HG03097 (cell line): ENCODE measurements at regions not wholly inside any gene's neighbourhood (a gene's known extent, or its start where the extent isn't known, plus 50 kb on each side); places are given as distances from the start of the nearest gene placed in this dataset.

ENCODE experiments used
- ATAC-seq: cut with Tn5 transposase; IDR thresholded peaks from one replicate; pipeline ENCODE4 v1.9.1; 2021; ENCODE audit not compliant: unreplicated experiment, low FRiP score

DNA sequence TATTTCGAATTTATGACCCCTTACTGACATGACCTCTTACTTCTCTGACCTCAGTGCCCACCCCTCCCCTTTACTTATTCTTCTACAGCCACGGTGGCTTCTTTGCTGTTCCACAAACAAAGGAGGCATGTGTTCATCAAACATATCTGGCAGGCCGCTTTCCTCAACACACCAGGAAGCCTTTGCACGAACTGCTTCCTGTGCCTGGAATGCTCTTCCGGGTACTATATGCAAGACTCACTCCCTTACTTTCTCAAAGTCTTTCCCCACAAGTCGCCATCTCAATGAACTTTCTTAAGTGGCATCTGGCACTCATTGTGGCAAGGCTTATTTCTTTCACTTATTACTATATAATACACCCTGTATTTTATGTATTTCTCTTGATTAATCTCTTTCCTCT lies 351.5 kb upstream of the DDX53 start:
- ATAC-seq: no peak

DNA sequence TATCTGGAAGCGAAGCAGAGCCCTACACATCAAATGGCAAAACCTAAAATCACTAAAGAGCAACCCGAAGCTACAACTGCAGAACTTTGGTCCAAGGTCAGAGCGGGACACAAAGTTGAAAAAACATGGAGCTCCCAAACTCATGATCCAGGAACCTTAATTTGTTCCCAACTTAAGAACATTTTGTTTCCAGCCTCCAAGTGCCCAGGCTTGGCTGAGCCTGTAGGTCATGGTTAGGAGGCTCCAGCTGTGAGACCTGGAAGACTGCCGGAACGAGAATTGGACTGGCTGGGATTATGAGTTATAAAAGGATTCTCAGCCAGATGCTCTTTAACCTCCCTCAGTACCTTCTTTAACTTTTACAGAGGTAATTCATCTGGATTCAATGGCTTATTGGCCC lies 349.1 kb upstream of the DDX53 start:
- no peak for ATAC-seq

DNA sequence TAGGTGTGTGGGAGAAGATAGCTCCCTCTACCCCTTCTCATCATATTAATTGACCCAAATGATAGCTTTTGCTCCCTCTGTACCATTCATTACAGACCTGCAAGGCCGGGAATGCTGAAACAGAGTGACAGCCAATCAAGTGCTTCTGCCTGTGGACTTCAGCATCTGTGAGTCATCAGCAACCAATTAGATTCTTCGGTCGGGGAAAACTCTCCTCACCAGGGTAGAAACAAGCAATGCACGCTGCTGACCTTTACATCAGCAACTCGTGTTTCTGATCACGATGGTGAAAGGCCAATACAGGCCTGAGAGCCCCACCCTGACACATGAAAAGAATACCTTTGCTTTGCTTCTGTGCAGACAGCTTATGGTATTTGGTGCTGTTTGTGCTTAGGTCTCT lies 347.2 kb upstream of the DDX53 start:
- ATAC-seq: no peak

DNA sequence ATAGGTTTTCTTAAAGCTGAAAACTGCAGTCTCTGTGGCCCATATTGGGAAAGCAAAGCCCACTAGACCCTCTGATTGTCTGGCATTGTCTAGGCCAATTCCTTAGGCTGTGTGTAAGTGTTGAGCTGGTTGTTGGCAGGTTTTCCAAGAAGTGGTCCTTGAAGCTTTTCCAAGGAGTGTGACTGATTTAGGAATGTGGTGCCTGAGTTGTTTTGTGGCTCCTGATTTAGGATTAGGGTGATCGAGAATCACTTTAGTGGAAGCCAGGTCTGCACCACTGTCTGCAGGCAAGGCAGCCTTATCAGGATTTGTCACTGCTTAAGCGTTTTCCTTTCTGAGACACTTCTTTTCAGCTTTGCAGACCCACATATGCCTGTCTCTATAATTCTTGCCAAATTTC lies 339.0 kb upstream of the DDX53 start:
- no peak for ATAC-seq

DNA sequence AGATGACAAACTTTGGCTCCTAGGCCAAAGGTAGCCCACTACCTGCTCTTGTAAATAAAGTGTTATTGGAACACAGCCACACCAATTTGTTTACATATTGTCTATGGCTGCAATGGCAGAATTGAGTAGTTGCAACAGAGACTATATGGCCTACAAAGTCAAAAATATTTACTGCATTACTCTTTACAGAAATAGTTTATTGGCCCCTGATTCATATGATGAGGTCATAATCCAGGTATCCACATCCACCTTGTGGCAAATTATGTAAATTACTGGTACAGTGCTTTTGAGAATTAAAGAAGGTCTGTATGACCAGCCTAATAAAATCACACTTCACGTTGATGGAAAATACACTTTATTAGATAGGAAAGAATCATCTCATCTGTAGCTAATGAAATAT lies 337.0 kb upstream of the DDX53 start:
- ATAC-seq: no peak

DNA sequence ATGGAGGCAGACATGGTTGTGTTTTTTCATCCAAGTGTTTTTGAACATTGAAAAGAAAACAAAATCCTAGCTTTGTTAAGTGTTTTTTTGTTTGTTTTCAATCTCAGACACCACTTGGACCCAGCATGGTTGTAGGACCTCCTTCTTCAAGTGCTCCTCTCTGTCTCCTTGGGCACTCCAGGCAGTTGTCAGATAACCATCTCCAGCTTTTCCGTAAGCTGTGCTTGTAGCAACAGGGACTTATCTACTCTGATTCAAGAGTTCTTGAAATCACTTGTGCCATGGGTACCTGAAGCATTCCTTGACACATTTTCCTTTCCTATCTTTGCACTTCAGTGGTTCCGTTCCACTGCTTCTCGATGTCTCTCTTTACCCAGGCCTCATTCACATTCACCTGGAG lies 334.9 kb upstream of the DDX53 start:
- ATAC-seq: no peak

DNA sequence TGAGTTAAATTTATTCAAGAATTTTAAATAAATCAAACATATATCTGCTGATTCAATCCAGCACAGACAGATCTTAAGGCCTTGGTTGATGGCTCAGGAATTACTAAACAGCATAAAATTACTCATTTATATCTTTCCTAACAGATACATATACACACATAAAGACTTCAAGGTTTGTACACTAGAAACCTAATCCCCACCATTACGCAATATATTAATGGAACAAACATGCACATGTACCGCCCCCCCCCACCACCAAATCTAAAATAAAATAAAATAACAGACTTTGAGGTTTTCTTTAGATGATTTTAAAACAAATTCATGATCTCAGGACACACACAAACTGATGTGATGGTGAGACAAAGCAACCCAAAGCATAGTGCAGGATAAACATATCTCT lies 333.9 kb upstream of the DDX53 start:
- ATAC-seq: no peak

DNA sequence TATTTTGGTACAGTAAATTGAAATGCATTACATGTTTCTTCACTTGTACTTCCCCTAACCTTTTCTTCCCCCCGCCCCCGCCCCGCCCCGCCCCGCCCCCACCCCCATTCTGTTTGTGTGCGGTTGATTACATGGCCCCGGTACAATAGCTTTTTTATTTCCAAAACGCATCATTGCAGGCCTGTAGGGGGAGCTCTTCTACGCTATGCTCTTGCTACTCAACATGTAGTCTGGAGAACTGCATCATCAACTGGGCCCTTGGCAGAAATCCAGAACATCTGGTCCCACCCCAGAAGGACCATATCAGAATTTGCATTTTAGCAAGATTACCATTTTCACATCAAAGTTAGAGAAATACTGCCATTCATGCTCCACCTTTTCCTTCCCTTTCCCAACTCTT lies 333.3 kb upstream of the DDX53 start:
- ATAC-seq: no peak

DNA sequence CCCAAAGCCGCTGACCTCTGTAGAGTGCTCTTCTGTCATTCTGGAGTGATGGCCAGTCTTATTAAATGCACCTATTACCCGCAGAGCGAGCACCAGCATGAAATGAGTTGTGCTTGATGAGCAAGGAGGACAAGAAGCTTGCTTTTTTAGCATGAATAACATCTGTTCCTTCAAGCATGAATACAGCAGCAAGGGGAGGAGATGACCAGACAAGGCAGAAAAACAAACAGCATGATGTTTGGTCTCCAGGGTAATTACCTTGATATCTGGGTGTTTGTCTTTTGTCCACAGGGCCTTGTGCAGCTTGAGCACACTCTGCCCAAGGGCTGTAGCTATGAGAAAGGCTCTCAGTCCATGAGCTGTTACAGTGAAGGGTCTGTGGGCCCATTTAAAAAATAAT lies 324.8 kb upstream of the DDX53 start:
- no peak for ATAC-seq

DNA sequence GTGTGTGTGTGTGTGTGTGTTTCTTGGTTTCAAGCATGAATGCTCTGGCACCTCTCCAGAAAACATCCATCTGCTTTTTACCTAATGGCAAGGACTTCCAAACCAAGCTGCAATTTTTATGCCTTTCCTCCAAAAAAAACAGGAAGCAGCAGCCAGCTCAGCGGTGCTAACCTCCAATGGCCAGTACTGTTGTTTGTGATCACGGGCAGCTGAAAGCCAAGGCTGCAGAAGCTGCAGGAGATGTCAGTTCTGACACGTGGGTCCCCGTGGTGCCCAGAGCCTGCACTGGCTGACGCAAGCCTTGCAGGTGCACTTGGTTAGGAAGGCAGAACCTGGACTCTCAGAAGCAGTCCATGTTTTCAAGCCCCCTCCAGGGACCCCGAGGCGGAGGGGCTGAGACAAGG lies 313.6 kb upstream of the DDX53 start:
- no peak for ATAC-seq

DNA sequence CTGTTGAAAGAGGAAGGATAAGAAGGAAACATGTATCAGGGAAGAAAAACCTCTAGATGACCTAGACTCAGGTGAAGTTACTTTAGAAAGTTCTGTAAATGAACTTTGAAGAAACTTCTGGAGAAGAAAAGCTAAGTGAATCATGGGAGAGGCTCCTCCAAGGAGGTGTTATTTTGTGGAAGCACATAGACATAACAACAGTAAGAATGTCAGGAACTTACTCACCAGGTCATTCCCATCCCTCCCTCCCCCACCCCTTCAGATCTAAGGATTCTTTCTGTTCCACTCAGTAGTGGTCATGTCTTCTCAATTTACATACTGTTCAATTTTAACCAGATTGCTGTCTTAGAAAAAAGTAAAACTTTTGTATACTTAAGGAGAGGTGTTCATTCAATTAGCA lies 310.5 kb upstream of the DDX53 start:
- no peak for ATAC-seq

DNA sequence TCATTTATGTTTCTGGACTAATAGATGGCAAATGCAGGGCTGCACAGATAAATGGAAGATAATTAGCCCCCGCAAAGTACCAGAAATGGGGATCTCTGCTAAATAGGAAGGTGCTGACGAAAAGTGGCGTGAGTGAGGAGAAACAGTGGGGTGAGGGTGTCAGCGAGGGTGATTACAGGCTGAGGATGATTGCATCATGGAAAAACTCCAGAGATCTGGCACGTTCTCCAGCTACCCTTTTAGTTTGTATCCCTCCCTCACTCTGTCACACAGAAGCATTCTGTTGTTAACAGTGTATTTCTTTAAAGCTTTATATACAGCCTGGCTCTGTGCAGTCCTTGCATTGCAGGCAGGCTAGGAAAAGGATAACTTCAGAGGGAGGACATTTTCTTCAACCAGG lies 309.6 kb upstream of the DDX53 start:
- no peak for ATAC-seq

DNA sequence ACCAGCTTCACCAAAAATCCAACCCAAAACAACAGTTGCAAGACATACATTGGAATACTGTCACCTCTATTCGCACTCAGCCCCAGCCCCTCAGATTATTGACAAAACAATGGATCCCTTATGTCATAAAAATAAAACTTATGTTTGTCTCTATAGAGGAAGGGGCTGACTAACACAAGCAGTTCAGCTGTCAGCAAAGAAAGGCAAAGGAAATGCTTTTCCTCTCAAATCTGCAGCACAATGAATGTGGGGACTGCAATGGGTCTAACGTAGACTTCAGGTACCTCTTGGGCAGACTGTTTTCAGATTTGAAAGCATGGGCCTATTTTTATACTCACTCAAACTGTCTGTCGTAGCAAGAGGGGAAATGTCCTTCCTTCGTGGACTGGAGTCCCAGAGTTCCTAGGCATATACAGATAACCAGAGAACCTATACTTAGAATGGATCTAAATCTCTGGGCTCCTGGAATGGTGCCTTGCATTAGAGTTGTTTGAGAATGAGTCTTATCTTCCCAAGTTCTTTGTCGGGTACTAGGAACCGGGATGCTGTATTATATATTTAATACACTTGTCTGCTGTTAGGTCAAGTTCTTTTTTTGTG lies 307.7 kb upstream of the DDX53 start:
- no peak for ATAC-seq

DNA sequence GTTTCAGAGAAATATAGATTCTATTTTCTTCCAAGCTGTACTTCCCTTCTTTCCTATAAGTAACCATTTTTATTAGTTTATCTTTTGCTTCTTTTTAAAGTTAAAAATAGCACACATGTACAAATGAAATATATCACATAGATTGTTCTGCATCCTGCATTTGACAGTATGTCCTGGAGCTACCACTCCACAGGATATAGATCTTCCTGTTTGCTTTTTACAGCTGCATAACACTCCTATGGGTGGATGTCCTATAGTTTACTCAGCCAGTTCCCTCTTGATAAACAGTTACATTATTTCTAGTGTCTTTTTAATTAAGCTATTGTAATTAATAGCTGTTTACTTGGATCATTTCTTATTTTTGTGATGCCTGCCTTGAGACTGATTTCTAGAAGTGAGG lies 301.6 kb upstream of the DDX53 start:
- no peak for ATAC-seq

DNA sequence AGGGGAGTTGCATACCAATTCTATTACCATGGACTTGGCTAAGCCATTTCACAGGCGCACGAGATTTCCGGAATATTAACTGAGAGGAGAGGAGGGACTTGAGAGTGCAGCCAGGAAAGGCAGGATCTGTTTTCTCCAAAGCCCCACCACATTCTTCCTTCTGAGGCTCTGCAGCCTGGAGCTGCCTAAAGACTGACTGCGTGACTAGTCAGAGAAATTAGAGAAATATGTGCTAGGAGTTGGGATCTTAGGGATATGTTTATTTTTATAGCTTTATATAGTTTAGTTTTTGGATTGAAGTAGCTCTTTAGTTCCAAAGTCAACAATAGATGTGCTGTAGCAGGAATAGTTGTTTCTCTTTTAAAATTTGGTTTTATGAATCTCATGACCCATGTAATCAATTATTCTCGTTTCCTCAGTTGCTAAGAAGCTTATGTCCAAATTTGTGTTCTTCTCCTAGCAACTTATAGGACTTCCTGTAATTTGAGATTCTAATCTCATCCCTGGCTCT lies 300.1 kb upstream of the DDX53 start:
- ATAC-seq: no peak

DNA sequence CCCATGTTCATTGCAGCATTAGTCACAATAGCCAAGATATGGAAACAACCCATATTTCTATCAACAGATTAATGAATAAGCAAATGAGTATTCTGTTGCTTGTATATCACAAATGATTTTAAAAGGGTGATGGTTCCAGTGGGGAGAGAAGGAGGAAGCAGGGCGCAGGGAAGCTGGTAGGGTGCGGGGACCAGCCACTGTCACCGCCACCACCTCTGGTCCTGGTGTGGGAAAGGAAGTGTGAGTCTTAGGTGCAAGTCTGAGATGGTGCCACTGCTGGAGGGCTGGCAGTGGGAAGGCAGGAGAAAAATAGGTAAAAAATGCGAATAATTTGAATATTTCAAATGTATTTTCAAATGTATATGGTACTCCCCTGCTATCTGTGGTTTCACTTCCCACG lies 286.8 kb upstream of the DDX53 start:
- no peak for ATAC-seq

DNA sequence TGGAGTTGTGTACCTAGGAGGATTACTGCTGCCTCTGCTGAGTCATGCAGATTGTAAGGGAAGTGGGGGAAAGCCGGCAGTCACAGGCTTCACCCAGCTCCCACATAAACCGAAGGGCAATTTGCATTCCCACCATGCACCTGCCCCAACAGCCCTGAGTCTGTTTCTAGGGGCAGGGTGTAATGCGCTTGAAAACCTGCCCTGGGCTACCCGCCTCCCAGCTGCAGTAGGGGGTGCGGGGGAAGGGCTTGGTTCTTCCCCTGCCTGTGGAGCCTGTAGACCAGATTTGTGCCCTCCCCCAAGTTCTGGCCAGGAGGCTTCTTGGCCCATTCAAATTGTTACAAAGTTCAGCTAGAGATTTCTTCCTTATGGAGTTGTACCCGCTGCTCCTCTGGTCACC lies 269.2 kb upstream of the DDX53 start:
- ATAC-seq: no peak

DNA sequence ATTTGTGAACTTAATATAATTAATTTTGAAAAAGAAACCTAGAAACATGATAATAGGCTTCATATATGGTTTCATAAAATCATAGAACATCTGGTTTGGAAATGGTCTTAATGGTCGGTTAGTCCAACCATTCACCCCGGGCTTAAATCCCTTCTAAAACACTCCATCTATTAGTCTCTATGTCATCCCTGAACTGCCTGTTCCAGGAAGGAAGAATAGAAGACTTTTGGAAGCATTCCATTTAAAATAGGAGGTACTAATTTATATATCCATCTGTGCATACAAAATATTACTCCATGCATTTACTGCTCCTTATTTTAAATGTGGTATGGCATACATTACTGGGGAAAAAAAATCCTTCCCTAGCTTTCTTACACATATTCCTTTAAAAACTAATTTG lies 262.2 kb upstream of the DDX53 start:
- no peak for ATAC-seq

DNA sequence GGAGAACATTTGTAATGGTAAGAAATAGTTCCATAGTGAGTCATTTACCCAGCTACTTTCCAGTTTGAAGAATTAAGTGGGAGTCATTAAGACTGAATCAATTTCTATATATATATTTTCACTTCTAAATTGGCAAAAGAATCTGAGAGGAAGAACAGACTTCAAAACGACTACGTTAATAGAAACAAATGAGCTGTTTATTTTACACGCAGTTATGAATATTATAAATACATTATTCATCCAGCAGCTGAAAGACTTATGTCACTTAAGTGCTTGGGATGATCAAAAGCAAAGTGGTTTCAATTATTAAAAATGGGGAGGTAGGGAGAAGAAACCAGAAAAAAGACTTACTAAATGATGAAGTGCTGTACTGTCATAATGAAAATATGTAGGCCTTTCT lies 260.5 kb upstream of the DDX53 start:
- no peak for ATAC-seq

DNA sequence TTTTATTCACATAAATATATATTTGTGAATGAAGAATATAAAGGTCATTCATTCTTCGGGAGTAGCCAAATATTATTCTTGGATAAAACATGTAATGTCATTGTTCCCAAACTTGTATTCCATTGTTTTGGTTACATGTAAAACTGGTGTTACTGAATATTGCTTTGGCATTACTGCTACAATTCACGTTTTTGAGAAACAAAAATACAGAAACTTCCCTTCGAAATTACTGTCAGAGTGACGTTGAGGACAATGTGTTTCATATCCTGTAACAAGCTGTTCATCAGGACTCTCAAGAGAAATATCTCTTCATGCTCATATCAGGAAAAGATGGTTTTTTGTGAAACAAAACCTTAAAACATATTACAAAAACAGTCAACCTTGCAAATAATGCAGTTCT lies 258.9 kb upstream of the DDX53 start:
- no peak for ATAC-seq

DNA sequence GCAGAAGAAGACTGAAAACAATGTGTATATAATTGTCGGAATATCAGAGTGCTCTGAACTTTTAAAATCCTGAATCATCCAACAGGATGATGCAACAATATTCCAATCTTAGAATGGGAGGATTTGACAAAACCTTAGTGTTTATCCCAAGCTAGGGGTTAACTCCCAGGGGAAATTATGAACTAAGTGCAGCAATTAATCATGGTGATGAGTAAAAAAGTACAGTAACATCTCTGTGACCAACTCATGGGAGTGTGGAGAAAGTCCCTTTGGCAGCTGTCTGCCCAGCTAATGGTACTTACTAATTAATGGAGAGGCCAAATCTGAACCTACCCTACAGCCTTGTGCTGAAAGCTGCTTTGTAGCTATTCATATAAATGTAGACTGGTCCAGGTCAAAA lies 257.6 kb upstream of the DDX53 start:
- no peak for ATAC-seq

DNA sequence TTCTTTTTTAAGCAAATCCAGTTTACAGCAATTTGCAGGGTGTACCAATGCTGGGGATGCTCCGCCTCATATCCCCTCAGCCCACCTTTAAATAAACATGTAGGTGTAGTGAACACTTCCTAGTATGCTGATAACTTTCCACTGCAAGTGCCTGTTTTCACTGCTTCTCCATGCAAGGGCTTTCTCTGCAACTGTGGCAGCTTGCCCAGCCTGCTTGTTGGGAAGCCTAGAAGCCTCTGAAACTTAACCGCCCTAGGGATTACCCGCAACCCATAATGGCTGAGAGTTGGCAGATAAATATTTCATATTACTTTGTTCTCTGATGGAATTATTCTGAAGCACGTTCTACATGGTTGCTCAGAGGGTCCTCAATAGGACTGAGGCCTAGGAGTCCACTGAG lies 253.7 kb upstream of the DDX53 start:
- no peak for ATAC-seq
